GM19043 (cell line): ENCODE measurements at regions not wholly inside any gene's neighbourhood (a gene's known extent, or its start where the extent isn't known, plus 50 kb on each side); places are given as distances from the start of the nearest gene placed in this dataset.
"Not testable (repeated sequence)": the region's sequence is repeated elsewhere in the genome, so short reads cannot be mapped to it uniquely, and the experiment has no call there.

Experiments
- ATAC-seq: cut with Tn5 transposase; IDR thresholded peaks from one replicate; pipeline ENCODE4 v1.9.1; 2021; ENCODE audit warnings: low read depth; ENCODE audit not compliant: unreplicated experiment

DNA sequence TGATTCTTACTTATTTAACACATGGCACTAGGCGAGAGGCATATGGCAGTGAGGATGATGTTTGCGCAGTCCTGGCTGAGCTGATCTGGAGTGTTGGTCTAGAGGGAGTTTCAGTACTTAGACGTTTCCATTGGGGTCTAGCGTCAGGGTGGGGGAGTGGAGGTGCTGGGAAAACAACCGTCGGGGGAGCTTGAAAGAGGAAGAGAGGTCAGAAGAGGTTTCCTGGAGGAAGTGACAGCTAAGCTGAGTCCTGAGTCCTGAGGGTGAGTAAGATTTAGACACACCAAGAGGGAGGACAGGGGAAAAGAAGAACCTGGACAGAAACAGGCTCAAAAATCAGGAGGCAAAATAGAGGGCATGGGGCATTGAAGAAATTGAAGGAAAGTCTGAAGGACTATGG is 81.4 kb downstream of the ALOX5AP start:
- no peak for ATAC-seq

DNA sequence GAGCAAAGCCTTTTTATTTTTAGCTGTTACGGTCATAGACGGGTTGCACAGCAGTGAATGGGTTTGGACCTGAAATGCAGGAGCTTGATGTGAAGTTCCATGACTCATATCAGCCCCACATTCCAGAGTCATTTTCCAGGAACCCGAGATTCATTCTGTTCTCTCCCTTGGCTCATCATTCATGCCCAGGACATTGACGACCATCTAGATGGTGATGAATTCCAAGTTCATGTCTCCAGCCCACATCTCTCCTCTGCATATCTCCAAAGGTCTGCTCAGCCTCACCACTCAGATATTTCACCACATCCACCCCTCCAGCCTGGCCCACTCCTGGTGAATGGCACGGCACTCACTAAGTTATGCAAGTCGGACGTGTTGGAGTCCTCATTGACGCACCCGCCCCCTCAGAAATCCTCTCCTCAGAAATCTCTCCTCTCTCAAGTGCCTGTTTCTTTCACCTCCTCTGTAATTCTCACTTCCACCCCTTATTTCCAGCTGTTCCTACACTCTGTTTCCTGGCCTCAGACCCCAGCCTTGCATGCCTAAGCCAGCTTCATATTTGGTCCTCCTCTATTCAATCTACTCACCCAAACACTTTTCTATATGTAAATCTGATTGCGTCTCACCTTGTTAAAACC is 83.1 kb downstream of the ALOX5AP start:
- ATAC-seq, result no peak

DNA sequence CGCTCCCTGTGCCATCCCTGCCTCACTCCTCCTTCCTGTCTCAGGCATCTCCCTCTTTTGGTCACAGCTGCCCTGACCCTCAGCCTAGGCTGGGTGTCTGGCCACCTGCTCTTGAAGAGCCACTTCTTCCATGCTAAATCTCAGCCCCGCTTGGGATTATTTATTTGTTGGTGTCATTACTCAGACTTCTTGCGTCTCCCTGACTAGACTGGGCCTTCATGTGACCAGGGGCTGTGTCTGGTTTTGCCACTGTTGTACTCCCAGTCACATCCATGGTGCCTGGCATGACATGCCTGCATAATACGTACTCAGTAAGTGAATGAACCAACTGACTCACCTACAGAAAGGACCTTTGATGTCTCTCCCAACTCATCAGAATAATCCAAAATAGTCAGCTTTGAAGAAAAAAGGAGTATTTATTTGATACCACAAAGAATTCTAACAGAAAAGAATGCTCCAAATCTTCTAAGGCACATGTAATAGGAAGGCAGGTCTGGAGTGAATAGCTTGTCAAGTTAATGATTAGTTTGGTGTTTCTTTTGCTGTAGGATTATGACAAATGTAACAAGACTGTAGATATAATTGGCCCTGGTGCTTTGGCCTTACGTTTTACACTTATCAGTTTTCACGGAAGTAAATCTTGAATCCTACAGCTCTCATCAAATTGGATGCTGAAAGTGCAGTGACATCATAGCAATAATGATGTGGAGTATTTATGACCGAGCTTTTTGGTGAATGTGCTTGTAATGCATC is 84.0 kb downstream of the ALOX5AP start:
- no peak for ATAC-seq

DNA sequence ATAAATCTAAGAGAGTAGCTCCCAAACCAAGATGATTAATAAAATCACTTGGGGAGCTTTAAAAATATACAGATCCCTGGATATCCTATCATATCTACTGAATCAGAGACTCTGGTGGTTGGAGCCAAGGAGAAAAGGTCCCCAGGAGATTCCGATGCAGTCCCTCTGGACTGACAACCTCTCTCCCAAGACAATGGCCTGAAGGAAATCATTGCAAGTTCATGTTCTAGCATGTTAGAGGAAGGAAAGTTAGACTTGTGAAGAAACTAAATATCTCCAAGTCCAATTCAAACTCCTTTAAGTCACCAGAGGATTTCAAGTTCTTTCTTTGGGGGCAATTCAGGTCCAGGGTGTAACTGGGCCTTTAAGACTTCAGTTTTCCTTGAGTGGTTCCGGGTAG is 84.7 kb upstream of the MEDAG start:
- ATAC-seq, result no peak

DNA sequence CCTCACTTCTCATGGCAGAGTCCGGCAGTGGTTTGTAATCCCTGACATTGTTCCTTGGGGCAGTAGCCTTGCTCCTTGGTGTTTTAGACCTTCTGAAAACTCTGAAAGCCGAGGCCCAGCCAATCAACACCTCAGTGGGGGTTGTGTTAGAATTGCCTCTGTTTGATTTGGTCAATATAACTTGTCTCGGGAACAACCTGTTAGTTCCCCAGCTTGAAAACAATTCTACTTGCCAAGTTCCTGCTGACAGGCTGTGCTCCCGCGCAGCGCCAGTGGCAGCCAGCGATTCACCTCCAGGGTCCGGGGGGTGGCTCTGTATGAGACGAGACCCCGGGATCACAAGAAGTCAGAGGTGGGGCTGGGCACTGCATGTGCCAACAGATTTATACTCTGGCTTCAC is 81.4 kb upstream of the MEDAG start:
- no peak for ATAC-seq

DNA sequence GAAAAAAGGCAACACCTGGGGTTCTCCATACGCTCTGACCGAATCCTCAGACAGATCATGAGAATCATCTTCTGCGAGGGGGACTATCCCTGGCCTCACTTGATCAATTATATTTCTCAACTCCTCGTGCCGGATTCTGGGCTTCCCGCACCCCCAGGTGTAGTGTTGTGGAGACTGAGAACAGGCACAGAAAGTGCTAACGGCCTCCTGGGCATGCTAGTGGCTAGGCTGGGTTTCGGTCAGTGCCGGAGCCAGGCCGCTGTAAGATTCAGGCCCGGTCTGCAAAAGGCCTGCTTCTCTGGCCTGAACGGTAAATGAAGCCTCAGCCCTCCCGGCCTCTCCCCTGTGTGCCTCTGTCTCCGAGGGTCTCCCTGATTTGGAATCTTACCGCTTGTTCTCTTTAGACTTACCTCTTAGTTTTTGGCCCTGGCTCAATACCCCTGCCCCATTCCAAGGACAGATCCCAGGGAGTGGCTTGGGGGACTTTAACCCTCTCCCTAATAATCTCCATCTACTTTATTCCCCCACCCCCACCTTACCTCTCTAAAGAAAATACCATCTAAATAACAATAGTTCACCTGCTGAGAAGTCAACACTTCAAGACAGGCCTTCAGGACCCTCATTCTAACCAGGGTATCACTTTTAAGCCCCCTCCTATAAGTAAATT is 79.0 kb upstream of the MEDAG start:
- no peak for ATAC-seq

DNA sequence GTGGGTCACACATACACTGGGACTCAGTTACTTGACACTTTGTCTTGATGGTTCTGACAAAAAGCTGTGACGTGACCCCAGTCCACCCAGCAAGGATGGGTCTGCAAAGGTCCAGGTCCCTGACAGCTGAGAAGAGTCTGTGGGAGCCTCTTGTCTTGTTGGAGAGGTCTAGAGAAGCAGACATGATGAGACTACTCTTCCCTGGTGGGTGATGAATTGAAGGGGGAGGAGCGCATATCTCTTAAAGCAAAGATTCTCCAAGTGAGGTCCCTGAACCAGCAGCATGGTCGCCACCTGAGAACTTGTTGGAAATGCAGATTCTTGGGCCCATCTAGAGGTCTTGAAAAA is 78.5 kb upstream of the MEDAG start:
- ATAC-seq, result no peak

DNA sequence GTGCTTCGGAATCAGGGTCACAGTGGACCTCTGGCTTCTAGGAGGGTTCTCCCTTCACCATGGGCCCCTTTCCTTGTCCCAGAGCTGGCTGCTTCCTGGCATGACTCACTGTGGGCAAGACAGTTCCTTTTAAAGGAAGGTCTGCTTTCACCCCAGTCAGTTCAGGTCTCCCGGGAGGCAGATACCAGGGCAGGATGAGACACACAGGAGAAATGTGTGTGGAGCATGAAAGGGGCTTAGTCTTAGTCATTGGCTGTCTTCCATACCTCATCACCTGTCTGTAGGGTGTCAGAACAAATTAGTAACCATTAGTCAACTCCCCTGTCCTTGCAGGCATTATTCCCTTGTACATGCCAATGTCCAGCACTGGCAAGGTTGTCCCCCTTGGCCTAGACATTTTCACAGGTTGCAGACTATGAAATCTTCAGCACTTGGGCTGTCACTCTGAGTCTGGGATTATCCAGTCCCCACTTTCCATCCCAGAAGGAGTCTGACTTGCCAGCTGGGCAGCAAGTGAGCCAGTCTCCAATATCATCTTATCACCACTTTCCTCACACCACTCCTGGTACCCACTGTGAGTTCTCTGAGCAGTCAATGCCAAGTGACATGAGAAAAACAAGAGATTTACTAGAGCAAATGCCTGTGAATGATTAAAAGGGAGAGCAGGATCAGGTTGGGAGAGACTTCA is 76.8 kb upstream of the MEDAG start:
- ATAC-seq, result no peak

DNA sequence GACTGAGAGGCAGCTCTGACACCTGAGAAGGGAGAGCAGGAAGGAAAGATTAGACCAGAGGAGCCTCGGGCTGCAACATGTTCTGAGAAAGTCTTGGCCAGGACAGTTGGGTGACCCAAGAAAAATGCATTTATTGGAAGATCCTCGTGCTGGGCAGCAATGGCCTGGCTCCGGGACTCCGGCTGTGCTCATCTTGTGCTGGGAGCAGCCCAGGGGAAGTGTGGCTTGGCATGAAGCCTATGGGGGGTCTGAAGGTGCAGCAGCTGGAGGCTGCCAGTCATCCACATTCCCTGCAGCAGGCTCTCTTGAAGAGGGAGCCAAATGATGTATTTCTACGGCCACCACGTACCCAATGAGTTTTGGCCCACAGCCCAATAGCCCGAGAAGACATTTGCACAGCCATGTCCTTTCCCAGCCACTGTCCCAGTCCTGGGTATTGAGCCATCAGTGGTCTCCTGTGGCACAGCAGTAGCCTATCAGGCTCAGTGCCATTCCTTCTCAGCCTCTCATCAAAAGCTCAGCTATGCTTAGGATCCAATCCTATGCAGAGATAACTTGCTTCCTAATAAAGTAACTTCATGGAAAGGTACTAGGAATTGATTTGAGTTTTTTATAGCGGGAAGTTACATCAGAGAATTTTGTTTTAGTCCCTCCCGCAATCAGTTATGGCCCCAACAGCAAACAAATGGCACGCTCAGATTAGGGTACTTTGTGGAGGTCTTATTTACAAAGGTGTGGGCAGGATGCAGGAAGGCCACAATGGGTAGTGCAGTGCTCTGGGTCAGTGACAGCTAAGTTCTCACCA is 76.0 kb upstream of the MEDAG start:
- no peak for ATAC-seq

DNA sequence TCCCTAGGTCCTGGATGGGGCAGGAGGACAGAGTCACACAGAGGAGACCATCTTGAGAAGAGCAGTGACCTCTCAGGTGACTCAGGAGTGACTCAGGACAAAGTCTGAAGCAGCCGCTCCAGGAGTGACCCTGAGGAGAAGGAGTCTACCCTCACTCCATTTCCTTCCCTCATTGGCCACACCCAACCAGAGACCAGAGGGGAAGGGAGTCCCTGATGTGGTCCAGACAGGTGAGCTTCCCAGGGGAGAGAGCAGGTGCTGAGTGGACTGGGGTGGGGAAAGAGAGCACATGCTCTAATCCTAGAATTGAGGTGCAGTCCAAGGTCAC is 75.5 kb upstream of the MEDAG start:
- ATAC-seq, result no peak

DNA sequence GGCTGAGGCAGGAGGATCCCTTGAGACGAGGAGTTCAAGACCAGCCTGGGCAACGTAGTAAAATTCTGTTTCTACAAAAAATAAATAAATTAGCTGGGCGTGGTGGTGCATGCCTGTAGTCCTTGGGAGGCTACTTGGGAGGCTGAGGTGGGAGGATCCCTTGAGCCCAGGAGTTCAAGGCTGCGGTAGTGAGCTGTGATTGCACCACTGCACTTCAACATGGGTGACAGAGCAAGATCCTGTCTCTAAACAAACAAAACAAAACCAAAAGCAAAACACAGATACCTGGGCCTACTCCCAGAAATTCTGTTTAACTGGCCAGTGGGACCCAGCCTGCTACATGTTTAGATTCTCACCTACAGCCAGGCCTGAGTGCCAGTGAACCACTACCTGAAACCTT is 74.6 kb upstream of the MEDAG start:
- no peak for ATAC-seq

DNA sequence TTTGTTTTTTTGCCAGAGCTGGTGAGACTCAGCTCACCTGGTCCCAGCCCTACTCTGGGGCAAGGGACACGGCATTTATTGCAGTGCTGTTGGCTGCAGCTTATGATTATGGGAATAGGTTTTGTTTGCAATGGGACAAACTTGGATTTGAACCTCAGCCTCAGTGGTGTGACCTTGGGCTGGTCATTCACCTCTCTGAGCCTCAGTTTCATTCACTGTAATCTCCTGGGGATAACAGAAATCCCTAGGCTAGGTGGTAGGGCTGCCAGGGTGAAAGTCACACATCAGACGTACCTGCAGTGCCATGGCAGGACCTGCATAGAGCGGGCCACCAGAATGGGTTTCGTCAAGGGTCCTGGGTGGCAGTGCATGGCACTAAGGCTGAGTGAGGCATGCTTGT is 73.7 kb upstream of the MEDAG start:
- ATAC-seq, result no peak

DNA sequence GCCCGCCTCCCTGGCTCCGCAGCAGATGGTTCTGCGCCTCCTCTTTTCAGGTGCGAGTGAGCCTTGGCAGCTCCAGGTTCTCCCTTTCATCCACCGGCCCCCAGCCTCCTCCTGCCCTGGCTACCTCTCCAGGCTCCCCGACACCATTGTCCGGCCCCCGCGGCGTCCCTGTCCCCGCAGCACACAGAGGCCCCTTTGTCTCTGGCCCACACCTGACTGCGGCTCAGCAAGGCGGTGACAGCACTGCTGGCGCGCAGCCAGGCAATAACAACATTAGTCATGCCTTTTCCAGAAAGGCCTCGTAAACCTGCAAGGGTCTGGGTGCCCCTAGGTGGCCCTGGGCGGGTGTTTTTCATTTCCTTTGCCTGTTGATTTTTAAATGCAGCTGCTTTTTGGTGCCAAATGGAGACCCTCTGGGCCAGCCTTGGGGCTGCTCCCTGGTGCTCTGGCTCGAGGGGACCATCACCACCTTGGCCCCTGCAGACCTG is 73.2 kb upstream of the MEDAG start:
- ATAC-seq, result no peak

DNA sequence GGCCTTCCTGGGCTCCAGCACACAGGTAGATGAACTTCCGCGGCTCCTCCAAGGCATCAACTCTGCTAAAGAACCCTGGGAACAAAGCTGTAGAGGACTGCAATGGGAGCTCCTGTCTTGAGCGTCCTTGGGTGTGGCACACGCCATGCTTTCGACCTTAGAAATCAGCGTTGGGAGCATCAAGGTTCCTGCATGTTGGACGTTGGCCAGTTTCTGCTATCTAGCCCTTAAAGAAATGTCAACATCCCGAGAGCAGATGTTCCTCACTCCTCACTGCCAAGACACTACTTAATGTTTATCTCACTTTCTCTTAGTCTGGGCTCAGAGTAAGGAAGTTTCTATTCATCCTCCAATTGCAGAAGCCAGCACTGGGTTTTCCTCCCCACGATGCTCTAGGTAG is 70.6 kb upstream of the MEDAG start:
- ATAC-seq, result no peak

DNA sequence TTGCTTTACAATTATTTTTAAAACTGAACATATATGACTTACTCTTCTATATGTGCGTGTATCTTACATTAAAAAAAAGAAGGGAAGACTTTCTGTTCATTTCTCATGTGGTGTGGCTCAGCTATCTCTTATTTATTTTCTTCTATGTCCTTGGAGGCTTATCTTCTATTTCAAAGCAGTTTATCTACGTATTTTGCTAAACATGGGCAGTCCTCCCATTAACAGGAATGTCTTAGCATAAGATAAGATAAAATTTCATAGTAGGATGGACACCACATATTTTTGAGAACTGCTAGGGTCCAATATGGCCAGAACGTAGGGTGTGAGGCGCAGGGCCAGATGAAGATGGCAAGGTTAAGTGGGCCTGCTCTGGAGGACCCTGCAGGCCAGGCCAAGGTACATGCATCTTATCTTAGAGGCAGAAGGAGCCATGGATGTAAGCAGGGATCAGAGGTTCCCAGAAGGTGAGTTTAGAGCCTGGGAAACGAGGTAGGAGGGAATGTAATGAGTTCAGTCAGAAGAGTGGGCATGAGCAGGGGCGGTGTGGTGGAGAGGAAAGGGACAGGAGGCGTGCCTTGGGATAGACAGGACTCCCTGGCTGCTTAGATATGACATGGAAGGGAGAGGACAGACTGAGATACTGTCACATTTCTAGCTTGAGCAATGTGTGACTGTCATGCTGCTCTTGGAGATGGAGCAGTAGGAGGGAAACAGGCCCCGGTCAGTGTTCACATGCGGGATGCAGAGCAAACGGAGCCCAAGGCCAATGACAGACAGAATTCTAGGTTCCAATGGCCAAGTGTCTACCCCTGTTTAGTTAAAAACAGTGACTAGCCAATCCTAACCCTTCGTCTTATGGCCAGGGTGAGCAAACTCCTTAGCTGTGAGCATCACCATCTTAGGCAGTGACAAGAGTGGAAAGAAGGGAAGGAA is 68.6 kb upstream of the MEDAG start:
- ATAC-seq, result no peak

DNA sequence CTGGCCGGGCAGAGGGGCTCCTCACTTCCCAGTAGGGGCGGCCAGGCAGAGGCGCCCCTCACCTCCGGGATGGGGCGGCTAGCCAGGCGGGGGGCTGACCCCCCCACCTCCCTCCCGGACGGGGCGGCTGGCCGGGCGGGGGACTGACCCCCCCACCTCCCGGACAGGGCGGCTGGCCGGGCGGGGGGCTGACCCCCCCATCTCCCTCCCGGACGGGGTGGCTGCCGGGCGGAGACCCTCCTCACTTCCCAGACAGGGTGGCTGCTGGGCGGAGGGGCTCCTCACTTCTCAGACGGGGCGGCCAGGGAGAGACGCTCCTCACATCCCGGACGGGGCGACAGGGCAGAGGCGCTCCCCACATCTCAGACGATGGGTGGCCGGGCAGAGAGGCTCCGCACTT is 66.4 kb upstream of the MEDAG start:
- not testable (repeated sequence) for ATAC-seq

DNA sequence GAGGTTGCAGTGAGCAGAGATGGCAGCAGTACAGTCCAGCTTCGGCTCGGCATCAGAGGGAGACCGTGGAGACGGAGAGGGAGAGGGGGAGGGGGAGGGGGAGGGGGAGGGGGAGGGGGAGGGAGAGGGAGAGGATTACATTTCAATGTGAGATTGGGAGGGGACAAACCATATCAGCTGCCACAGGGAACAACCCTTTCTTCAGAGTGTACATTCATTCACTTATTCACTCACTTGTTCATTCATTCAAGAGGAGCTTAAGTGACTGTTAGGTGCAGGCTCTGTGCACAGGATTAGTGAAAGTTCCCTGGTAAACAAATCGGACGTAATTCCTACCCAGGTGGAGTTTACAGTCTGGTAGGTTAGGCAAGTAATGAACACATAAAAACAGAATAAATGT is 65.6 kb upstream of the MEDAG start:
- ATAC-seq, result no peak

DNA sequence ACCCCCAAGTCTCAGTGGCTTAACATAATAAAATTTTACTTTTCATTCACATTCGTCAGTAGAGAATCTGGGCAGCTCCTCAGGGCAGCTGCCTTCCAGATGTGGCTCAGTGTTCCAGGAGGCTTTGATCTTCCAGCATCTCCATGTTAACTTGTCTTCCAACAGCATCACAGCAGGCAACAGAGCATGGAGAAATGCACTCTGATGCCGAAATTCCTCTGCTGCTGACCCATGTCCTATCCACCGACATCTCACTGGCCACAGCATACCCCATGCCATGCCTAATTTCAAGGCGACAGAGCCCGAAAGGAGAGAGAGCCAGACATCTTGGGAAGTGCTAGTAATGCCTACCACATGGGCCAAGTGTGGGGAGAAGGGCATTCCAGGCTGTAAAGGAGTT is 64.9 kb upstream of the MEDAG start:
- ATAC-seq, result no peak

DNA sequence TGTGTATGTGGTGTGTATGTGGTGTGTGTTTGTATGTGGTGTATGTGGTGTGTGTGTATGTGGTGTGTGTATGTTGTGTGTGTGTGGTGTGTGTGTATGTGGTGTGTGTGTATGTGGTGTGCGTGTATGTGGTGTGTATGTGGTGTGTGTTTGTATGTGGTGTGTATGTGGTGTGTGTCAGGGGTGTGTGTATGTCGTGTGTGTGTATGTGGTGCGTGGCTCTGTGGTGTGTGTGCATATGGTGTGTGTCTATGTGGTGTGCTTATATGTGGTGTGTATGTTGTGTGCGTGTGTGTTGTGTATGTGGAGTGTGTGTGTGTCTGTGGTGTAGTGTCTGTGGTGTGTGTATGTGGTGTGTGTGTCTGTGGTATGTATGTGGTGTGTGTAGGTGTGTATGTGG is 62.5 kb upstream of the MEDAG start:
- no peak for ATAC-seq
